PC-3 (cell line): ENCODE measurements at regions not wholly inside any gene's neighbourhood (a gene's known extent, or its start where the extent isn't known, plus 50 kb on each side); places are given as distances from the start of the nearest gene placed in this dataset.

ENCODE experiments used
- ATAC-seq: fragments of 200-7000 bp; cut with Tn5 transposase; 2 replicates; pipeline ENCODE4 v1.9.1; 2020; ENCODE audit warnings: mild to moderate bottlenecking, moderate library complexity
- BruUV-seq: library from RNA; stranded (reverse); fragments of 400-500 nt; replicated peaks from 2 replicates; lab custom pipeline; 2021; lab: Mats Ljungman, UMichigan
- CTCF ChIA-PET: fragments of 300-600 bp; sonication (Branson Sonifier 250); formaldehyde crosslinking; loops from one replicate; lab custom pipeline; 2022; ENCODE audit warnings: antibody characterized with exemption; lab: Charles Lee
- POLR2A ChIA-PET: fragments of 300-600 bp; sonication (Branson Sonifier 250); formaldehyde crosslinking; loops from one replicate; lab custom pipeline; 2022; ENCODE audit warnings: antibody characterized with exemption; ENCODE audit not compliant: unreplicated experiment; lab: Charles Lee
- DNase-seq: peaks from one replicate; pipeline ENCODE4 v3.0.0-alpha.2; 2015
- H2AFZ ChIP-seq: fragments of 300-600 bp; sonication (generic); 2 replicates; pipeline ENCODE4 v1.6.0; 2016; ENCODE audit warnings: antibody characterized with exemption, low read length
- H3F3A ChIP-seq: fragments of 300-600 bp; sonication (generic); one replicate; pipeline ENCODE4 v1.6.0; 2017; ENCODE audit warnings: antibody characterized with exemption, low read length, control low read depth, mild to moderate bottlenecking; ENCODE audit not compliant: unreplicated experiment
- H3K27ac ChIP-seq: fragments of 300-600 bp; sonication (generic); 2 replicates; pipeline ENCODE4 v1.5.1; 2016; ENCODE audit warnings: mild to moderate bottlenecking, low read length
- H3K27me3 ChIP-seq: fragments of 300-600 bp; sonication (generic); 2 replicates; pipeline ENCODE4 v1.6.1; 2016; ENCODE audit warnings: low read length, mixed read lengths
- H3K36me3 ChIP-seq: fragments of 300-600 bp; sonication (generic); 2 replicates; pipeline ENCODE4 v1.6.1; 2016; ENCODE audit warnings: low read depth, mixed run types, low read length, mixed read lengths
- H3K4me1 ChIP-seq: fragments of 300-600 bp; sonication (generic); 2 replicates; pipeline ENCODE4 v1.5.1; 2016; ENCODE audit warnings: low read length; ENCODE audit not compliant: insufficient read depth
- H3K4me2 ChIP-seq: fragments of 300-600 bp; sonication (generic); 2 replicates; pipeline ENCODE4 v1.6.0; 2016; ENCODE audit warnings: low read length
- H3K4me3 ChIP-seq: fragments of 300-600 bp; sonication (generic); 2 replicates; pipeline ENCODE4 v1.5.1; 2016; ENCODE audit warnings: mild to moderate bottlenecking, low read length, mixed read lengths
- H3K79me2 ChIP-seq: fragments of 300-600 bp; sonication (generic); 2 replicates; pipeline ENCODE4 v1.6.1; 2017; ENCODE audit warnings: low read length, mixed read lengths
- H3K9ac ChIP-seq: fragments of 300-600 bp; sonication (generic); 2 replicates; pipeline ENCODE4 v1.6.0; 2016; ENCODE audit warnings: mild to moderate bottlenecking, low read length
- H3K9me2 ChIP-seq: fragments of 300-600 bp; sonication (generic); replicated peaks from 2 replicates; pipeline ENCODE4 v1.6.1; 2016; ENCODE audit warnings: mixed run types, low read length, mixed read lengths
- H3K9me3 ChIP-seq: fragments of 300-600 bp; sonication (generic); 2 replicates; pipeline ENCODE4 v1.6.1; 2016; ENCODE audit warnings: low read length, mixed read lengths
- H4K20me1 ChIP-seq: fragments of 300-600 bp; sonication (generic); 2 replicates; pipeline ENCODE4 v1.6.1; 2016; ENCODE audit warnings: low read length, mixed read lengths
- EZH2 ChIP-seq: fragments of 300-600 bp; sonication (generic); IDR thresholded peaks from one replicate; pipeline ENCODE4 v1.6.1; 2017; ENCODE audit warnings: antibody characterized with exemption, mild to moderate bottlenecking, low read length; ENCODE audit not compliant: unreplicated experiment
- EZH2phosphoT487 ChIP-seq: fragments of 300-600 bp; sonication (generic); IDR thresholded peaks from 2 replicates; pipeline ENCODE4 v1.6.1; 2018; ENCODE audit warnings: mild to moderate bottlenecking, antibody characterized with exemption, low read length, borderline replicate concordance
- intact Hi-C: fragments of 100-400 bp; cut with micrococcal nuclease; formaldehyde crosslinking; loops from 2 replicates; pipeline ENCODE4 v1.9.0; 2023
- TF ChIP-seq, protein P1 (sequence below): fragments of 300-600 bp; sonication (generic); conservative IDR thresholded peaks from 2 replicates; pipeline ENCODE4 v1.5.1; 2017; ENCODE audit warnings: antibody characterized with exemption, low read depth, mild to moderate bottlenecking, low read length

DNA sequence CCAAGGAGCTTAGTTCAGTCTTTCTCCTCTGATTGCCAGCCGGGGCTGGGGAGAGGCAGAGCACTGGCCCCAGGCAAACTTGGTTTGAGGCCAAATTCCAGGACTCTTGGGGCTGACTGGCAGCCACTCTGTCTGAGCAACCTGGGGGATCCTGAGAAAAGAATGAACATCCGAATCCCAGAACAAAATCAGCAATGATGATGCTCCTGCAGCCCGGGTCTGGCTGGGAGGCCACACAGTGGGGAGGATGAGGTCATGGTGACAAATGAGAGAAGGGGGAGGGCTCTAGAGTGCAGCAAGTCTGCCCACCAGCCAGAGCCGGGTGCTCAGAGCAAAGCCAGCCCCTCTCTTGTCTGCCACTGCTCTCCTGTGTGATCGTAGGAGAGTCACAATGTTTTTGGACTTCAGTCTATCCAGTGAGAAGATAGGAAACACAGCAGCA lies 71.8 kb upstream of the PAX6 start:
- H3F3A ChIP-seq: no peaks in the 10 kb centered on the region
- intact Hi-C loops: no loop called here
- no peaks in the 10 kb centered on the region for H4K20me1 ChIP-seq
- ChIA-PET POLR2A (no interaction called here), CTCF (no interaction called here)
- no peaks in the 10 kb centered on the region for H3K79me2 ChIP-seq
- ATAC-seq (no peak), DNase-seq (peak; percentile 32)
- no peak overlapping the region for H2AFZ ChIP-seq
- BruUV-seq: no TSS peak
- no peak overlapping the region for H3K4me2 ChIP-seq
- H3K27me3 ChIP-seq: no peaks in the 10 kb centered on the region
- no peak overlapping the region for H3K27ac ChIP-seq
- H3K4me1 ChIP-seq: peaks cover 12% of the 10 kb centered on the region; the same call in 1 of the 2 replicates
- H3K9ac ChIP-seq: no peak overlapping the region
- no peak overlapping the region for H3K4me3 ChIP-seq
- H3K9me2 ChIP-seq: no peaks in the 10 kb centered on the region
- no peaks in the 10 kb centered on the region for H3K9me3 ChIP-seq
- TF ChIP-seq EZH2phosphoT487 (no peak), EZH2 (no peak)
- TF ChIP-seq, protein P1, sequence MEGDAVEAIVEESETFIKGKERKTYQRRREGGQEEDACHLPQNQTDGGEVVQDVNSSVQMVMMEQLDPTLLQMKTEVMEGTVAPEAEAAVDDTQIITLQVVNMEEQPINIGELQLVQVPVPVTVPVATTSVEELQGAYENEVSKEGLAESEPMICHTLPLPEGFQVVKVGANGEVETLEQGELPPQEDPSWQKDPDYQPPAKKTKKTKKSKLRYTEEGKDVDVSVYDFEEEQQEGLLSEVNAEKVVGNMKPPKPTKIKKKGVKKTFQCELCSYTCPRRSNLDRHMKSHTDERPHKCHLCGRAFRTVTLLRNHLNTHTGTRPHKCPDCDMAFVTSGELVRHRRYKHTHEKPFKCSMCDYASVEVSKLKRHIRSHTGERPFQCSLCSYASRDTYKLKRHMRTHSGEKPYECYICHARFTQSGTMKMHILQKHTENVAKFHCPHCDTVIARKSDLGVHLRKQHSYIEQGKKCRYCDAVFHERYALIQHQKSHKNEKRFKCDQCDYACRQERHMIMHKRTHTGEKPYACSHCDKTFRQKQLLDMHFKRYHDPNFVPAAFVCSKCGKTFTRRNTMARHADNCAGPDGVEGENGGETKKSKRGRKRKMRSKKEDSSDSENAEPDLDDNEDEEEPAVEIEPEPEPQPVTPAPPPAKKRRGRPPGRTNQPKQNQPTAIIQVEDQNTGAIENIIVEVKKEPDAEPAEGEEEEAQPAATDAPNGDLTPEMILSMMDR: no peak
- H3K36me3 ChIP-seq: no peaks in the 10 kb centered on the region

DNA sequence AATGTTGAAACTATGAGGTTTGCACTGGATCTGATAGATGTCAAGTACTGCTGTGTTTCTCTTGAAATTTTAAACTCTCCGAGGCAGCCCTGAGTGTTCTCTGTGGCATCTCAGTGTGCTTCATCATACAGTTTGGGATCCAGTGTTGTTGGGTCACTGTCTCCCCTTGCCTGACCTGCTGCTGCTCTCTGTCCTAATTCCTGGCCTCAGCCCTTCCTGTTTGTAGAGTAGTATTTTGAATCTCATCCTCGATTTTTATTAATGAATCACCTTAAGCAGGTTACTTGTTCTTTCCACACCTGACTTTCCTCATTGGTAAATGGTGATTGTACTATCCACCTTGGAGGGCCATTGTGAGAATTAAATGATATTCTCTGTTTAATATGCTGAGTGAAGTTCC lies 70.7 kb upstream of the PAX6 start:
- Histone ChIP-seq H3K36me3 (no peaks in the 10 kb centered on the region), H3K27me3 (no peaks in the 10 kb centered on the region), H3K79me2 (no peaks in the 10 kb centered on the region), H3K4me3 (no peak overlapping the region), H3K4me2 (no peak overlapping the region), H3K9me2 (no peaks in the 10 kb centered on the region), H3K27ac (no peak overlapping the region), H3F3A (no peaks in the 10 kb centered on the region), H3K9ac (no peak overlapping the region), H3K9me3 (no peaks in the 10 kb centered on the region), H4K20me1 (no peaks in the 10 kb centered on the region), H3K4me1 (peaks cover 12% of the 10 kb centered on the region; the same call in 1 of the 2 replicates), H2AFZ (no peak overlapping the region)
- no TSS peak for BruUV-seq
- ATAC-seq (no peak), DNase-seq (peak; percentile 21)
- TF ChIP-seq EZH2 (no peak), EZH2phosphoT487 (no peak)
- TF ChIP-seq, protein P1: no peak
- POLR2A ChIA-PET: no interaction called here
- CTCF ChIA-PET: no interaction called here
- intact Hi-C loops: no loop called here

DNA sequence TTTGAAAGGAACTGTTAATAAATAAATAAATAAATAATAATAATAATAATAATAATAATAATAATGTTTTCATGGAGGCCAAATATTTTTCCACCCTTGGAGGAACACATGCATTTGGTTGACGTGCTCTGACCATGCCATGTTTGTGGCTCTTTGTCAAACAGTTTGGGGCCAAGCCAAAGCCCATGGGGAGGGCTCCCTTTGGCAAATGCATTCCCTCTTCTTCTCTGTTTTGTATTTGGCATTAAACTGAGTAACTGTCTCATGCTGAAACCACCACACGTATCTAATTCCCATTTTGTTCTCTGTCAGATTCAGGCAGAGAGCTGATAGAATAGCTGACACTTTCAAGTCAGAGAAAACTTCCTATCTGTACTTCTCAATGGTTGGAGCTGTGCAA lies 68.6 kb upstream of the PAX6 start:
- DNase-seq (no peak), ATAC-seq (no peak)
- no peaks in the 10 kb centered on the region for H3F3A ChIP-seq
- no peaks in the 10 kb centered on the region for H3K27me3 ChIP-seq
- H3K9ac ChIP-seq: no peak overlapping the region
- TF ChIP-seq, protein P1: no peak
- TF ChIP-seq EZH2phosphoT487 (no peak), EZH2 (no peak)
- no peaks in the 10 kb centered on the region for H4K20me1 ChIP-seq
- ChIA-PET POLR2A (no interaction called here), CTCF (no interaction called here)
- H3K9me3 ChIP-seq: no peaks in the 10 kb centered on the region
- no peak overlapping the region for H3K27ac ChIP-seq
- H3K36me3 ChIP-seq: no peaks in the 10 kb centered on the region
- no peak overlapping the region for H2AFZ ChIP-seq
- H3K79me2 ChIP-seq: no peaks in the 10 kb centered on the region
- no peak overlapping the region for H3K4me3 ChIP-seq
- no peaks in the 10 kb centered on the region for H3K9me2 ChIP-seq
- H3K4me1 ChIP-seq: peaks cover 16% of the 10 kb centered on the region
- no TSS peak for BruUV-seq
- no peak overlapping the region for H3K4me2 ChIP-seq
- intact Hi-C loops: no loop called here
